Right hindlimb (tissue), 1 donor: ENCODE measurements at regions not wholly inside any gene's neighbourhood (a gene's known extent, or its start where the extent isn't known, plus 50 kb on each side); places are given as distances from the start of the nearest gene placed in this dataset.

Source experiments
- DNase-seq: peaks from one replicate; pipeline ENCODE4 v3.0.0-alpha.2; 2018

- DNase-seq = no peak
Observed at GRCh38 chr18:37980556-37980955, 415.0 kb upstream of the CELF4 start.

GRCh38 chr18:37975446-37975845 is 409.8 kb upstream of the CELF4 start:
- no peak for DNase-seq

- no peak for DNase-seq
Observed at GRCh38 chr18:37967261-37967660, 401.7 kb upstream of the CELF4 start.

GRCh38 chr18:37965572-37965970 is 400.0 kb upstream of the CELF4 start:
- DNase-seq = no peak

GRCh38 chr18:37964885-37965571 is 399.4 kb upstream of the CELF4 start:
- DNase-seq = no peak

GRCh38 chr18:37963837-37964236 is 398.2 kb upstream of the CELF4 start:
- no peak for DNase-seq

- no peak for DNase-seq
Observed at GRCh38 chr18:37962316-37962966, 396.8 kb upstream of the CELF4 start.

GRCh38 chr18:37958499-37958898 is 392.9 kb upstream of the CELF4 start:
- no peak for DNase-seq

- DNase-seq = no peak
Observed at GRCh38 chr18:37956902-37957301, 391.3 kb upstream of the CELF4 start.

GRCh38 chr18:37956020-37956419 is 390.4 kb upstream of the CELF4 start:
- DNase-seq = no peak

- DNase-seq = no peak
Observed at GRCh38 chr18:37955201-37955600, 389.6 kb upstream of the CELF4 start.

- no peak for DNase-seq
Observed at GRCh38 chr18:37953876-37954275, 388.3 kb upstream of the CELF4 start.

GRCh38 chr18:37948471-37948870 is 382.9 kb upstream of the CELF4 start:
- DNase-seq = no peak

- no peak for DNase-seq
Observed at GRCh38 chr18:37946324-37946723, 380.7 kb upstream of the CELF4 start.

GRCh38 chr18:37944700-37945270 is 379.2 kb upstream of the CELF4 start:
- DNase-seq = no peak

GRCh38 chr18:37937287-37937686 is 371.7 kb upstream of the CELF4 start:
- no peak for DNase-seq

GRCh38 chr18:37935086-37935485 is 369.5 kb upstream of the CELF4 start:
- DNase-seq = no peak

- DNase-seq = no peak
Observed at GRCh38 chr18:37930640-37931039, 365.0 kb upstream of the CELF4 start.

- no peak for DNase-seq
Observed at GRCh38 chr18:37922162-37922561, 356.6 kb upstream of the CELF4 start.

- no peak for DNase-seq
Observed at GRCh38 chr18:37920865-37921264, 355.3 kb upstream of the CELF4 start.

- DNase-seq = no peak
Observed at GRCh38 chr18:37913051-37913450, 347.5 kb upstream of the CELF4 start.

- DNase-seq = no peak
Observed at GRCh38 chr18:37902344-37902743, 336.7 kb upstream of the CELF4 start.

- no peak for DNase-seq
Observed at GRCh38 chr18:37900326-37900725, 334.7 kb upstream of the CELF4 start.

GRCh38 chr18:37889963-37890362 is 324.4 kb upstream of the CELF4 start:
- no peak for DNase-seq

GRCh38 chr18:37874721-37875120 is 309.1 kb upstream of the CELF4 start:
- no peak for DNase-seq
